ENCODE measurements at regions not wholly inside any gene's neighbourhood (a gene's known extent, or its start where the extent isn't known, plus 50 kb on each side); places are given as distances from the start of the nearest gene placed in this dataset.

DNA sequence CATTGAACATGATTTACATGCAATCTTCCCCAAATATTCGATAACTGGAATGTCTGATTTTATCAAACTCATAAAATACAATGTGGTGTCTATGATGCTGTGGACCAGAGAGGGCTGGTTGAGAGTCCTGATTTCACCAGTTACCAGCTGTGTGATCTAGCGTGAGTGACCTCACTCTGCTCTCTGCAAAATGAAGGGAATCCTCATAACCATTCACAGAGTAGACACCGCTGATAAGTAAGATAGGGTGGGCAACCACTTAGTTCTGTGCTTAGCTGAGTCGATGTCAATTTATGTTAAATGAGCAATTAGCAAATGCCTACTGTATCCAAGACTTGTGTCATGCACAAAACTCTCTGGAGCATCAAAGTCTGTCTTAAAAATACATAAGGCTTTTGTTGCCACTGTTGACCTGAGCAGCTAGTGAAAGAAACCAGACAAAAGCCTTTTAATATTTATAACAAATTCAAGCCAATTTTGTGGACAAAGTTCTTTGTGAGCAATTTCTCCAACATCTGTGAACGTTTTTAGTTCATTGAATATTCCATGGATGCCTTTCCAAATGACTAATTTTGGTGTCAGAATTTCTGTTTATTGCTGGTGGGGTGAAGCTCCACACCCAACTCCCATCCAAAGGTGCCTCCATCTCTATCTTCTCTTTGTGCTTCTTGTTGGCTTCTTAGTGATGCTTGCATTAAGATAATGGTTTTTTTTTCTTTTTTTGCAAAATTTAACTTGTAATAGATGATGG, 314.2 kb downstream of the ADRA2A start:
- no peak overlapping the region for H3K4me2 ChIP-seq (ENCODE audit: insufficient read depth, low read length)
- no peak for TF ChIP-seq POLR2A (IDR thresholded peaks at IDR 0.05; ENCODE audit: low read depth, low read length)
- TF ChIP-seq POLR2AphosphoS5 (IDR thresholded peaks at IDR 0.05; ENCODE audit: insufficient read depth, low read depth, low read length) = no peak
- TF ChIP-seq JUN (IDR thresholded peaks at IDR 0.05; ENCODE audit: borderline replicate concordance, insufficient read depth, insufficient read length, low read depth) = no peak
- no peak overlapping the region for H3K27ac ChIP-seq (ENCODE audit: insufficient read depth, low read depth, low read length)
- no peaks in the 10 kb centered on the region for H3K79me2 ChIP-seq (ENCODE audit: control insufficient read depth, insufficient read depth, low read length)
- BruUV-seq (replicated peaks) = no TSS peak
- no peak overlapping the region for H3K9ac ChIP-seq (replicated peaks; ENCODE audit: extremely low read depth, insufficient read depth, low read length)
- FAIRE-seq = no peak
- dilution Hi-C loops (cut with MboI; ENCODE audit: extremely low pct_ligation_motif_present, low sequenced_read_pairs) = no loop called here
- H3K9me1 ChIP-seq (replicated peaks; ENCODE audit: control insufficient read depth, extremely low read depth, insufficient read depth, low read length) = no peaks in the 10 kb centered on the region
- no peaks in the 10 kb centered on the region for H4K20me1 ChIP-seq (replicated peaks; ENCODE audit: control insufficient read depth, extremely low read depth, insufficient read depth, low read length)
- ChIA-PET POLR2A (no interaction called here), CTCF (no interaction called here)
- intact Hi-C loops (cut with micrococcal nuclease) = no loop called here
- no peak overlapping the region for H3K4me3 ChIP-seq (replicated peaks in 1 of 3; ENCODE audit: insufficient read depth in 1 of 3, low read depth in 1 of 3, low read length in 3 of 3)
- H3K9me3 ChIP-seq (replicated peaks; ENCODE audit: control insufficient read depth, insufficient read depth, low read length) = peaks cover 3% of the 10 kb centered on the region
- H3K27me3 ChIP-seq (ENCODE audit: control insufficient read depth in 2 of 2, insufficient read depth in 2 of 2, low read length in 2 of 2) = no peaks in the 10 kb centered on the region
- H2AFZ ChIP-seq (ENCODE audit: low read depth, low read length) = no peak overlapping the region
- DNase-seq (ENCODE audit: low read depth, low spot score) = no peak
- H3K36me3 ChIP-seq (ENCODE audit: control insufficient read depth in 2 of 2, extremely low read depth in 1 of 2, insufficient read depth in 2 of 2, low read length in 2 of 2) = no peaks in the 10 kb centered on the region
- no peaks in the 10 kb centered on the region for H3K4me1 ChIP-seq (ENCODE audit: control insufficient read depth, extremely low read depth, insufficient read depth, low read length)

DNA sequence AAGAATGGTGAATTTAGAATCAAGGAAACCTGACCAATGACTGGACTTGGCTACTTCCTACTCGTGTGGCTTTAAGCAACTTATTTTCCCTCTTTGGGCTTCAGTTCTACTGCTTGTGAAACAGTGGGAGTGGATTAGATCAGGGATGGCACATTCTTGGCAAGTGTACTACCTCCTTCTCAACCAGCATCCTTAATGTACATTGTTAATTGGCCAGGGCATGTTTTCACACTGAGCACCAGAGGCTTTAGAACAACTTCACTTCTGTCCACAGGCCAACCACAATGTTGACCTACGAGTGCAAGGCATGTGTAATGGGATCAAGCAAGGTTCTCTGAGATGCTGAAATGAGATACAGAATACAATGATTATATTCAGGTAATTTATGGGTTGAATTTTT, 315.3 kb downstream of the ADRA2A start:
- no peaks in the 10 kb centered on the region for H3K4me1 ChIP-seq (ENCODE audit: control insufficient read depth, extremely low read depth, insufficient read depth, low read length)
- no peak overlapping the region for H2AFZ ChIP-seq (ENCODE audit: low read depth, low read length)
- H3K9me1 ChIP-seq (replicated peaks; ENCODE audit: control insufficient read depth, extremely low read depth, insufficient read depth, low read length) = no peaks in the 10 kb centered on the region
- no peaks in the 10 kb centered on the region for H3K27me3 ChIP-seq (ENCODE audit: control insufficient read depth in 2 of 2, insufficient read depth in 2 of 2, low read length in 2 of 2)
- FAIRE-seq (no peak), DNase-seq (ENCODE audit: low read depth, low spot score) (no peak)
- CTCF ChIA-PET = no interaction called here
- BruUV-seq (replicated peaks) = no TSS peak
- TF ChIP-seq MYC (IDR thresholded peaks at IDR 0.05; ENCODE audit: low read depth, low read length) (no peak), POLR2AphosphoS5 (IDR thresholded peaks at IDR 0.05; ENCODE audit: insufficient read depth, low read depth, low read length) (no peak), GATA2 (IDR thresholded peaks at IDR 0.05; ENCODE audit: insufficient read depth, insufficient read length, low read depth, low read length) (no peak), EZH2 (IDR thresholded peaks at IDR 0.05; ENCODE audit: borderline replicate concordance, low read depth, low read length, severe bottlenecking) (no peak)
- TF ChIP-seq, protein P1, sequence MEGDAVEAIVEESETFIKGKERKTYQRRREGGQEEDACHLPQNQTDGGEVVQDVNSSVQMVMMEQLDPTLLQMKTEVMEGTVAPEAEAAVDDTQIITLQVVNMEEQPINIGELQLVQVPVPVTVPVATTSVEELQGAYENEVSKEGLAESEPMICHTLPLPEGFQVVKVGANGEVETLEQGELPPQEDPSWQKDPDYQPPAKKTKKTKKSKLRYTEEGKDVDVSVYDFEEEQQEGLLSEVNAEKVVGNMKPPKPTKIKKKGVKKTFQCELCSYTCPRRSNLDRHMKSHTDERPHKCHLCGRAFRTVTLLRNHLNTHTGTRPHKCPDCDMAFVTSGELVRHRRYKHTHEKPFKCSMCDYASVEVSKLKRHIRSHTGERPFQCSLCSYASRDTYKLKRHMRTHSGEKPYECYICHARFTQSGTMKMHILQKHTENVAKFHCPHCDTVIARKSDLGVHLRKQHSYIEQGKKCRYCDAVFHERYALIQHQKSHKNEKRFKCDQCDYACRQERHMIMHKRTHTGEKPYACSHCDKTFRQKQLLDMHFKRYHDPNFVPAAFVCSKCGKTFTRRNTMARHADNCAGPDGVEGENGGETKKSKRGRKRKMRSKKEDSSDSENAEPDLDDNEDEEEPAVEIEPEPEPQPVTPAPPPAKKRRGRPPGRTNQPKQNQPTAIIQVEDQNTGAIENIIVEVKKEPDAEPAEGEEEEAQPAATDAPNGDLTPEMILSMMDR (IDR thresholded peaks at IDR 0.05; ENCODE audit: extremely low read depth in 1 of 2, insufficient read depth in 1 of 2, low read depth in 1 of 2, low read length in 2 of 2) = no peak
- no peak overlapping the region for H3K27ac ChIP-seq (ENCODE audit: insufficient read depth, low read depth, low read length)
- H3K36me3 ChIP-seq (ENCODE audit: control insufficient read depth in 2 of 2, extremely low read depth in 1 of 2, insufficient read depth in 2 of 2, low read length in 2 of 2) = no peaks in the 10 kb centered on the region
- POLR2A ChIA-PET = no interaction called here
- no peak overlapping the region for H3K4me2 ChIP-seq (ENCODE audit: insufficient read depth, low read length)
- no peak overlapping the region for H3K4me3 ChIP-seq (replicated peaks in 1 of 3; ENCODE audit: insufficient read depth in 1 of 3, low read depth in 1 of 3, low read length in 3 of 3)
- dilution Hi-C loops (cut with MboI; ENCODE audit: extremely low pct_ligation_motif_present, low sequenced_read_pairs) = no loop called here
- no peak overlapping the region for H3K9ac ChIP-seq (replicated peaks; ENCODE audit: extremely low read depth, insufficient read depth, low read length)
- no peaks in the 10 kb centered on the region for H4K20me1 ChIP-seq (replicated peaks; ENCODE audit: control insufficient read depth, extremely low read depth, insufficient read depth, low read length)
- intact Hi-C loops (cut with micrococcal nuclease) = no loop called here
- H3K9me3 ChIP-seq (replicated peaks; ENCODE audit: control insufficient read depth, insufficient read depth, low read length) = peaks cover 3% of the 10 kb centered on the region
- H3K79me2 ChIP-seq (ENCODE audit: control insufficient read depth, insufficient read depth, low read length) = no peaks in the 10 kb centered on the region

Data from endothelial cell of umbilical vein (primary cell).